ENCODE measurements at regions not wholly inside any gene's neighbourhood (a gene's known extent, or its start where the extent isn't known, plus 50 kb on each side); places are given as distances from the start of the nearest gene placed in this dataset.
"Not testable (repeated sequence)": the region's sequence is repeated elsewhere in the genome, so short reads cannot be mapped to it uniquely, and the experiment has no call there.

- not testable (repeated sequence) for DNase-seq
These were observed 1128.2 kb downstream of the UQCRFS1 start for GRCh38 chr19:28084659-28085157.

- no peak for DNase-seq
These were observed 1136.3 kb downstream of the UQCRFS1 start for GRCh38 chr19:28076628-28077027.

DNA sequence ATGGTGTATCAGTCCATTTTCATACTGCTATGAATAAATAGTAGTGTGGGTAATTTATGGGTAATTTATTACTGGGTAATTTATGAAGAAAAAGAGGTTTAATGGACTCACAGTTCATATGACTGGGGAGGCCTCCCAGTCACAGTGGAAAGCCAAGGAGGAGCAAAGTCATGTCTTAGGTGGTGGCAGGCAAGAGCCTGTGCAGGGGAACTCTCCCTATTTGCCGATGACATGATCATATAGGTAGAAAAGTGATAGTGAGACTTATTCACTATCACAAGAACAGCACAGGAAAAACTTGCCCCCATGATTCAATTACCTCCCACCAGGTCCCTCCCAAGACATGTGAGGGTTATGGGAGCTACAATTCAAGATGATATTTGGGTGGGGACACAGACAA is 1137.7 kb downstream of the UQCRFS1 start:
- no peak for DNase-seq

DNA sequence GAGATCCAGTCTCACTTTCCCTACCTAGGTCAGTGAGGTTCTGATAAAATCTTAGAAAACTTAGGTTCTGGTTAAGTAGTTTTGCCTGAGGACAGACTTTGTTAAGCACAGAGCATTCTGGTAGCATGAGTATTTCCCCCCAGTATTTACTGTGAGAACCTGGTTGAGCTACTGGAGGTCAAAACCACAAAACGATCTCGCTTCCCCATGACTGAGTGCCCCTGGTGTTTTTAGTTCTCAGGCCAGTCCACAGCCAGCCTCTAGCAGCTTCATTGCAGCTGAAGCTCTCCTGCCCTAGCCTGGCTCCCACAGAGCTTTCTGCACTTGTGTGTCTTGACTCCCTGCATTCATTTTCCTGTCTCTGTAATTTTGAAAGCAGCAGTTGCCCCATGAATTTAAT is 1138.2 kb downstream of the UQCRFS1 start:
- DNase-seq = no peak

DNA sequence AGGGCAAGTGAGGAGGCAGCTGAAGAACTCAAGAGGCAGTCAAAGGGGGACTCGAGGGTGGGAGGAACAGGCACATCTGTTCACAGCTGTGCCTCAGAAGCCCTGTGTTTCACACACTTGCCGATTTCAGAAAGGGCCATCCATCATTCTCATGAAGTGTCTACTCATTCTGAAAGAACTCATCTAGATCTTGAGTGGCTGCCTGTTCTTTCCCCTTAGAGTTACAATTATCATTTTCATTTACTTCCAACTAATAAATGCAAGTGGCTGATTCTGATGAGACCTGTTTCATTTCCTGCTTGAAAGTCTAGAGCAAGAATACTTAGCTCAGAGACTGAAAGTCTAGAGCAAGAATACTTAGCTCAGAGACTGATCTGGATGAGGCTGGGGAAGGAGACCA is 1145.1 kb downstream of the UQCRFS1 start:
- DNase-seq = no peak

GRCh38 chr19:28066988-28067387 is 1146.0 kb downstream of the UQCRFS1 start:
- no peak for DNase-seq

DNA sequence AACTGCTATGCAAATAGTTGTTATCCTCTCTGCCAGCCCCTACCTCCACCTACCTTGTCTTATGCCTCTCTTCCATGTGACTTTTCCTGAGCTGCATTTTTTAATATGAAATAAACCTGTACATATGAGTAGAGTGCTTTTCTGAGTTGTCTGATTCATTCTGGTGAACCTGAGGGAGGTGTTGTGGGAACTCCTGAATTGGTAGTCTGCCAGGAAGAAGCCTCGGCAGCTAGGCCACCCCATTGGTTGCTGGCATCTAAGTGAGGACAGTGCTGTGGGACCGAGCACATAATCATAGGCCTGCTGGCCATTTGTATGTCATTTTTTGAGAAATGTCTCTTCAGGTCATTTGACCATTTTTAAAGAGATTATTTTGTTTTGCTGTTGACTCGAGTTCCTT is 1146.8 kb downstream of the UQCRFS1 start:
- no peak for DNase-seq

DNA sequence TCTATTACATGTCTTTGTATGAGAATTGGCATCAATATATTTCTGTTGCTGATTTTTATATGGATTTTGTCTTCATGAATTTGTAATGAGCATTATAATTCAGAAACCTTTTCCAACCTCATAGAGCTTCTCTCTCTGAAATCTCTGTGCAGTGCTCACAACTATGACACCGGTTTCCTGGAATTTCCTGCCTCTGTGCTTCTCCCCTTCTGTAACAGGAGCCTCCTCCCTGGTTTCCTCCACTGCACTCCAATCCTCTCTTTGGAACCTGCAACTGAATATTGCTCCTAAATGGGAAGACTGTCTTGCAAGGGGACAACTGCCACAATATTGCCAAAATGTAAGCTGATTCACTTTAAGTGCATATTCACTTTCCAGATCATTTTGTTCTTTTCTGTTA is 1147.9 kb downstream of the UQCRFS1 start:
- no peak for DNase-seq

- DNase-seq = no peak
These were observed 1149.2 kb downstream of the UQCRFS1 start for GRCh38 chr19:28063702-28064101.

DNA sequence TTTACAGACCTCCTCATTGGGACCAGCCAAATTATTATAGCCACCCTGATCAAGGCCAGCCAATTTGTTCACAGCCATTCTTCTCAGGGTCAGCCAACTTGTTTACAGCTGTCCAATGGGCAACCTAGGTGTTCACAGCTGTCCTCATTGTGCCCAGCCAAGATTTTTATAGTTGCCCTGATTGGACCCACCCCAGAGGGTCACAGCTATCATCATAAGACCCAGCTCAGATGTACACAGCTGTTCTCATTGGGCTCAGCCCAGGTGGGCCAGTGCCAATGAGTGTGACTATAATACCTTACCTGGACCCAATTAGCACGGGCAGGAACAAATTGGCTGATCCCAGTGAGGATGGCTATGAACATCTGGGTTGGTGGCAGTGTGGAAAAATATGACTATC is 1151.8 kb downstream of the UQCRFS1 start:
- DNase-seq = no peak

DNA sequence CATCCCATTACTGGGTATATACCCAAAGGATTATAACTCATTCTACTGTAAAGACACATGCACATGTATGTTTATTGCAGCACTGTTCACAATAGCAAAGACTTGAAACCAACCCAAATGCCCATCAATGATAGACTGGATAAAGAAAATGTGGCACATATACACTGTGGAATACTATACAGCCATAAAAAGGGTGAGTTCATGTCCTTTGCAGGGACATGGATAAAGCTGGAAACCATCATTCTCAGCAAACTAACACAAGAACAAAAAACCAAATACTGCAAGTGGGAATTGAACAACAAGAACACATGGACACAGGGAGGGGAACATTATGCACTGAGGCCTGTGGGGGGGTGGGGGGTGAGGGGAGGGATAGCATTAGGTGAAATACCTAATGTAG is 1155.9 kb downstream of the UQCRFS1 start:
- DNase-seq = not testable (repeated sequence)

- no peak for DNase-seq
These were observed 1161.9 kb downstream of the UQCRFS1 start for GRCh38 chr19:28051047-28051446.

- DNase-seq = no peak
These were observed 1163.1 kb downstream of the UQCRFS1 start for GRCh38 chr19:28049875-28050274.

DNA sequence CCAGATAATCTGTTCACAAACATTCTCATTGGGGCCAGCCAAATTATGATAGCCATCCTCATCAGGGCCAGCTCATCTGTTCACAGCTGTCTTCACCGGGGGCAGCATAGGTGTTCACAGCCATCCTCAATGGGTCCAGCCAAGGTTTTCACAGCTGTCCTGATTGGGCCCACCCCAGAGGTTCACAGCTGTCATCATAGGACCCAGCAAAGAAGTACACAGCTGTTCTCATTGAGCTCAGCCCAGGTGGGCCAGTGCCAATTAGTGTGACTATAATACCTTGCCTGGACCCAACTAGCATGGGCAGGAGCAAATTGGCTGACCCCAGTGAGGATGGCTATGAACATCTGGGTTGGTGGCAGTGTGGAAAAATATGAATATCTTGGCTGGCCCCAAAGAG is 1166.0 kb downstream of the UQCRFS1 start:
- DNase-seq = no peak

DNA sequence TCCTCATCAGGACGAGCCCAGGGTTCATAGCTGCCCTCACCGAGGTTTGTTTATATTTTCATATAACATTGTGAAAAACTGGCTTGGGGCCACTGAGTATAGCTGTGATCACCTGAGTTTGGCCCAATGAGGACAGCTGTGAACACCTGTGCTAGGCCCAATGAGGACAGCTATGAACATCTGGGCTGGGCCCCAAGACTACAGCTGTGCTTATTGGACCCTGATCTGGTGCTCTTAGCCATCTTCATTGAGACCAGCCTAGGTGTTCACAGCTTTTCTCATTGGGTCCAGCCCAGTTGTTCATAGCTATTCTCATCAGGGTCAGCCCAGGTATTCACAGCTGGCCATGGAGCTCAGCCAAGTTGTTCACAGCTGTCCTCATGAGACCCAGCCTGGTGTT is 1167.3 kb downstream of the UQCRFS1 start:
- no peak for DNase-seq

GRCh38 chr19:28044477-28044876 is 1168.5 kb downstream of the UQCRFS1 start:
- no peak for DNase-seq

- DNase-seq = no peak
These were observed 1170.4 kb downstream of the UQCRFS1 start for GRCh38 chr19:28042516-28042915.

- no peak for DNase-seq
These were observed 1173.1 kb downstream of the UQCRFS1 start for GRCh38 chr19:28039677-28040381.

DNA sequence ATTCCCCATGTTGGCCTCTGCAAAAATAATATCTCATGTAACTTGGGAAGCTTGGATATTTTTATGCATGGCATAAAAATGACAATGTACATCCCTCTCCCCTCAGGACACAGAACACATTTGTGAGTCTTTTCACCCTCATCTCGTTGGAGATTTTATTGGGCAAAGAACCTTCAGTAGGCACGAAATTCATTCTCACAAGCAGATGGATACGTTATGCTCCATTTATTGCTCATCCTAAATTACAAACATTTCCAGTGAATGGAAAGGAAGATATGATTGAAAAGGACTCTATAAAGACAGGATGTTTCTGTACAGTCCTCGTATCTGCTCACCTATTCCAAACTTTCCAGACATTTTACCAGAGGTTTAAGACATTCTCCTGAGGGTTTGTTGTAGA is 1175.8 kb downstream of the UQCRFS1 start:
- DNase-seq = no peak

DNA sequence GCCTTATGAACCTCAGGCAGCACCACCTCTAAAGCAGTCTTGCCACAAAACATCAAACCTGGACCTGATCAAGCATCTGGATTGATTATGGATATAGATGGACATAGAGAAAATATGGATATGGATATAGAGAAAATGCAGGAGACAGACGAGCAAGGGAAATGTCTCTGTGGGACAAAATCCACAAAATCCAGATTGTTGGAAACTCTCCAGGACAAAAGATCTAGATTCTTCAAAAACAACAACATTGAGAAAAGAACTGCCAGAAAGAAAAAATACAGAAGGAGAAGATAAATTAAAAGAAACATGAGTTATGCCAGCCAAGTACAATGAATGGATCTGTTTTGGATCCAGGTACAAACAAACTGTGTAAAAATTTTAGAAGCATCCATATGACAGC is 1176.5 kb downstream of the UQCRFS1 start:
- no peak for DNase-seq

DNA sequence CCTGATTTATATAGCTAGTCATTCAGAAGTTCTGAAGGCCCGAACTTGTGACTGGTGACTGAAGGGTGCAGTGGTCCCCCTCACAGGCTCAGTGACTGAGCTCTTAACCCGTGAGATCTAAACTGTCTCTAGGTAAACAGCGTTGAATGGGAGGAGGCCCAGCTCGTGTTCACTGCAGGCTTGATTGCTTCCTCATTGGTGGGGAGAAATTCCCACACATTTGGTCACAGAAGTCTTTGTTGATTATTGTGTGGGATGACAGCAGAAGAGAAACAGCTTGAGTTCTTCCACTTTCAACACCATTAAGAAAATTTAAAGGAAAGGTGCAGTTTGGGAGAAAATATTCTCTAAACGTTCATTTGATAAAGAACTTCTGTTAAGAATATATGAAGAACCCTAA is 1178.0 kb downstream of the UQCRFS1 start:
- DNase-seq = no peak

- DNase-seq = no peak
These were observed 1184.0 kb downstream of the UQCRFS1 start for GRCh38 chr19:28028881-28029444.

DNA sequence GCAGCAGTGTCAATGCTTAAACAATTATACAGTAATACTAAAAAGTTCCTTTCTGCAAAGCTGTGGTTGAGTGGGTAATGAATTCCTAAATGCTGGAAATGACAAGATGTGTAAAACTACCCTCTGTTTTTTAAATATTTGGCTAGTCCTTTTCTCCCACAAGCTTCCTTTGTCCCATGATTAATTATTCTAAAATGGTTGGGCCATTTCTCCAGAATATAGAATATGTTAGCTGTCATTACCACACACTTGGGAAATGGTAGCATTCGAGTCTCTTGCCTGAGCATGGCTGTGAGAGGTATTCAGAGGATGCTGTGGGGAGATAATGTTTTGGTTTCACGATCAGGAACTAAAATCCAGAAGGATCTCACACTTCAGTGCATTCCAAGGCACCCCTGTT is 1185.8 kb downstream of the UQCRFS1 start:
- DNase-seq = no peak

DNA sequence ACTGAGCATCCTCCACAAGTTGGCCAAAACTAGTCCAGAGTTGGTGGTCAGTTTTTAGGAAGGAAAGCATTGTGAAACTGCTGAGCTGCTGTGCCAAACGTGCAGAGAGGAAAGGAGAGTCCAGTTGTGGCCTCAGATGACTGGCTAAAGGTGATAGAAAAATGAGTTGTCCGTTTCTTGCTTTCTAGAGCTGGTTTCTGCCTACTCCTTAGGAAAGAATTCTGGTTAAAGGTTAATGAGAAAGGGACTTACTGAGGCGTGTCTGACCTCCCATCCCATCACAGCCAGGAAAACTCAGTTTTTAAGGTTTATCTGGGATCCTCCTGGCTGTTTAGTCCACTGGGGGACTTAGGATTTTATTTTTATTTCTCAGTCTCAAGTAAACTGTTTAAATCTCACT is 1186.3 kb downstream of the UQCRFS1 start:
- no peak for DNase-seq

GRCh38 chr19:28024920-28025319 is 1188.0 kb downstream of the UQCRFS1 start:
- no peak for DNase-seq
